GM21723 (cell line): ENCODE measurements at regions not wholly inside any gene's neighbourhood (a gene's known extent, or its start where the extent isn't known, plus 50 kb on each side); places are given as distances from the start of the nearest gene placed in this dataset.

Experiments
- ATAC-seq: cut with Tn5 transposase; IDR thresholded peaks from one replicate; pipeline ENCODE4 v1.9.1; 2021; ENCODE audit warnings: mild to moderate bottlenecking, moderate library complexity; ENCODE audit not compliant: unreplicated experiment

DNA sequence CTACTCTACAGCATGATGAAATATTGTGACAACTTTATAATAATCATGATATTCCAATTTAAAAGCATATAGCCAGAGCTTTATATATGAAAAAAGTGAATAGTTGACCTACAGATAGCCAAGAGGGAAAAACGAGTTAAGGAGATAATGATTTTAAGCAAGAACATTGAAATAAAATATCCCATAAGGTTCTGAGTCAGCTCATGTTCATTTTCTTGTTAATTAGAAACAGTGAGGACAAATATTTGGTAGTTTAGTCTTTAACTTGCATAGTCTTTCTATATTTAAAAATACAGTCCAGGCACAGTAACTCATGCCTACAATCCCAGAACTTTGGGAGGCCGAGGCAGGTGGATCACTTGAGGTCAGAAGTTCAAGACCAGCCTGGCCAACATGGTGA lies 55.8 kb upstream of the CDH6 start:
- no peak for ATAC-seq

DNA sequence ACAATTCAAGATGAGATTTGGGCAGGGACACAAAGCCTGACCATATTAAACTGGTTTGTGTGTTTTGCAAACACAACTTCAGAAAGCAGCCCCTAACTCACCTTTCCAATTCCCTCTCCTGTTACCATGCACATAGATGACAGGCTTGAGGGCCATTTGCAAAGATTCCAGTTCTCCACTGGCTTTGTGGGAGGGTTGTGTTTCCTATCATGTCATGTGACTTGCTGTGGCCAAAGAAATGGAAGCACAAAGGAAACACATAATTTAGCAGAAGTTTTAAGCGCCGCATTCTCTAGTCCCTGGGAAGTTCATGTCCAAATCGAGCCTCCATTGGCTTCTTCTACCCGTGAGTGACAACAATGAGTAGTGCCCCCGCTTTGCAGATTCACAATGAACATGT lies 57.9 kb upstream of the CDH6 start:
- no peak for ATAC-seq

DNA sequence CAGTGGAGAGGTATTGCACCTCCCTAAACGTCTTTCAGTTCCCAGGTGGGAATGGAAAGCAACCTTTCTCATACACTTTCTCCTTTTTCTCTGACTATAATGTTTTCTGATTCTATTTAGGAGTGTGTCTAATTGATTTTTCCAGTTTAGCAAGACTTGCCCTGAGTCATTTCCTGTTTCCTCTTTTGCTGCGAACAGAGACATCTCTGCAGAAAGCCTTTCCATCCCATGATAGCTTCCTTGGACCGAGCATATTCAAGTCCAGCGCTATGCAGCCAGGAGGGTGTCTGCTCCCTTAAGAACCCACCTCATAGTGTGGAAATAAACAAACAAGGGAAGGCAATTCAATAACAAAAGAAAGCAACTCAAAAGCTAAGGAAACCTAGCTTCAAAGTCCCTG lies 60.0 kb upstream of the CDH6 start:
- ATAC-seq = no peak

DNA sequence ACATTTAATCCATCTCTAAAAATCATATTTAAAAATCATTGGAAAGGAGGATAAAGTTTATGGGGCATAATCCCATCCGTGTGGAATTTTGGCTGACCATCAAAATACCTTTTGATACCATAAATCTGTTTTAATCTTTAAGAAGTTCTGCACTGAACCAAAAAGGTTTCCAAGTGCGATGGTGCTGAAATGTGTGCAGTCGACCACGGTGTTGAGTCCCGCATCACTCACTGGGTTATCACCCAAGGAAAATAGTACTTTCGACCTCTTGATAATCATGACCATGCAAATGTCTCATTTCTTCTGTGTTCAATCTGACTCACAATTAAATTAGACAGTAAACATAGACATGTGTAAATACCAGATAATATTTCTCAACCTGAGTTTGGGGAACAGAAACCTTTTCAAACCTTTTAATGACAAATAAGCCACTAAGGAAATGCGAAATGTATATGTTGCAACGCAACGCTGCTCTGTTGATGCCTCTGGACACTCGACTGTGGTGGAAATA lies 62.0 kb upstream of the CDH6 start:
- ATAC-seq = no peak

DNA sequence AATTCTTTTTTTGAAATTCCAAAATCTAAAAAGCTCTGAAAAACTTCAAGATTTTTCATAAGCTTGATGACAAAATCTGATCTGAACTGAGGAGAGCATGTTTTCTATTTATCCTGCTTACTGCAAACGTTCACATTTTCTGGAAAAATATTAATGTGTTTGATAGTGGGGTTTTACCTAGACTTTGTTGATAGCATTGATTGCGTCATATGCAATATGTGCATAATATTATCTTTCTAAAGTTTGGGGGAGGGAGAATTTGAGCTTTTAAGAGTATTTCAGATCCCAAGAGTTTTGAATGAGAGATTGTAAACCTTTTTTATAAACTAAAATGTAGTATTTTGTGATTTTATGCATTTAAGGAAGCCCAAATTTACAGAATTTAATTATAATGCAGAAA lies 62.8 kb upstream of the CDH6 start:
- no peak for ATAC-seq

DNA sequence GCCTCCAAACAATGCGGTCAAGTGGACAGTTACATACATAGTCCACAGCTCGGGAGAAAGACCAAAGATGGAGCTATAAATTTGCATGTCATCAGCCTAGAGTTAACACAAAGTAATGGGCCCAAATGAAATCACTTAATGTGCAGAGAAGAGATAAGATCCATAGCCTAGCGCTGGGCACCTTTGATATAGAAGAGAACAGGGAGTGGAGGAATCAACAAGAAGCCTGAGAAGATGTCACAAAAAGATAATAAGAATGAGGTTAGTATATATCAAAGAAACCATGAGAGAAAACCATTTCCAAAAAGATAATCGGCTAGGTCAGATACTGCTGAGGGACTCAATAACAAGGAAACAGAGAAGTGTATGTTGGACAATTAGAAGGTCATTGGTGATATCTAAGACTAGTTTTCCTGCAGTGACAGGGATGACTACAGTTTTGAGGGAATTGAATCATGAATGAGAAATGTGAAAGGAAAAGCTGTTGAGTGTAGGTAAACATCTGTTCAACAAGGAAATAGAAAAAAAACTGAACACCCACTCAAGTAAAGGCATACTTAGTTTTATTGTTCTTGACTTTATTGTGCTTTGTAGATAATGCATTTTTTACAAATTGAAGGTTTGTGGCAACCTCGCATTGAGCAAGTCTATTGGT lies 68.7 kb upstream of the CDH6 start:
- ATAC-seq = no peak

DNA sequence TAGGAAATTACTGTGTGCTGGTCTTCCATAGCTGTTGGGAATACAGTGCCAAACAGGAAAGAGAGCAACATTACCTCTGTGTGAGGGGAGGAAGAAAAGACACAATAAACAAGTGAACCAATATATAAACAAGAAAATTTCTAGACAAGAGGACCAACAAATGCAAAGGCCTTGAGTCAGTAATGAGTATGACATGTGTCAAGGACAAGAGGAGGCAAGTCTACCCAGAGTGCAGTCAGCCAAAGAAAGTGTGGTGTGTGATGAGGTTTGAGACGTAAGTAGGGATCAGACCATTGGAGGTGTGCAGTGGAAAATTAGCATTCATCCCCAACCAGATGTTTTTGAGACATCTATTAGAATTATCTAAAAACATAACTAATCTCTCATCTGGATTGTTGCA lies 69.5 kb upstream of the CDH6 start:
- ATAC-seq = no peak

DNA sequence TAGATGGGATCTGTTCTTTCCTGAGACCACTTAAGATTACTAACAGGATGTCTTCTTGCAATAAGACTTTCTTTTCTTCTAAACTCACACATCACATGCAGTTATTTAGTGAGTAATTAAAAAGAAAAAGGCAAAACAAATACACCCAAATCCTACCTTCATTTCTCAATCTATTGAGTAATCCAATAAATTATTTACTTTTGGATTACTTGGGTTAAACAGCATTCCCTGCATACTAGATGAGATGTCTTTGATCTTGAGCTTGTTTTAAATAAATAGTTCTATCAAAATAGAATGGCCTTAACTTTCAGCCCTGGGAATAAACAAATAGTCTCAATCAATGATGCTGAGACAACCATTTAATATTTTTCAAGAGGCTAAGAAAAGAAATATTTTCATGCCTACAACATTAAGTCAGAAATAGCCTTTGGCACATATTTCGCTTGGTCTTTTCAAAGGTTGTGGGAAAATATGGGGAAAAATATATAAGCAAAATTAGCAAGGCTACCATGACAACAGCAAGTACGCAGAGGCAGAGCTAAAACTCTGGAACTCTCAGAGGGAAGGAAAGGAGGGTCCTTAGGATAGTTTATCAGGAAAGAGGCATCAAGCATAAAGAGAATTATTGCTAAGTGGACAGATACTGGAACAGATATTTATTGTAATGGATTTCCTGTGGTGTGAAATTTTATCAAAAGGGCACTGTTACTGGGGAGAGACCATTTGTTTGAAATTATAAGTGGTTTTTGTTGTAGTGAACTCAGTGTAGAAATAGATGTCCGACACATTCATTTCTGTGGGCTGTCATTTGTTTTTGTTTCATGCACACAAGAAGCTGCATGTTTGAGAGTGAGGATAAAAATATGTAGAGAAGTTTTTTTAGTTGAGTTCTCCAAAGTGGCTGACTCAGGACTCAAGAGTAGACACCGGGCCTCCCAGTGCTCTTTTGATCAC lies 70.2 kb upstream of the CDH6 start:
- ATAC-seq = no peak

DNA sequence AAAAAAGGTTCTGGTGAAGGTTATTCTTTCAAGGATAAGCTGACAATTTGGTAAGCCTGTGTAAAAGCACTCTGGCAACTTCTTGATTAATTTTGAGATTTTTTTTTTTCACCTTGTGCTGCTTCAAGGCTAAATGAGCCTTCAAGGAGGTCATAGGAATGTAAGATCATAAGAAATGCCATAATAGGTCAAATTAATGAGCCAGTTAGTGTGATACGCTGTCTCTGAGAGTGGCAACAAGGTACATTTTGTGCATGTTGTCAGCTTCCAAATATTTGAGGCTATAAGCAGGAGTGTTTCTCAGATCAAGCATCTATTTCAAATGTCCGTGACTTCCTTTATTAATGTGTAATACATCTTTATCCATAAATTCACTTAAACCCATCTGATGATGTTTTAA lies 72.3 kb upstream of the CDH6 start:
- ATAC-seq = no peak

DNA sequence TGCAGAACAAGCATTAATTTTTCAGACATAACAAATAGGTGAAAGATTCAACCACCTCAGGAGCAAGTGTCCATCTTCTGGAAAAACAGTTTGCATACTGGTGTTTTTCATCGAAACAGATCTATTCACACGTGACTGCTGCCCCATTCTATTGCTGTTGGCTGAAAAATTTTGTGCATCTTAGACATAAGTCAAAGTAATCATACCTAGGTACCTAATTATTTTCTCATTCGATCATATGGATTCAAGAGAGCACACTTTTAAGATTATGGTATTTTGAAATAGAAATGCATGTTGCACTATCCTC lies 72.9 kb upstream of the CDH6 start:
- ATAC-seq = no peak

DNA sequence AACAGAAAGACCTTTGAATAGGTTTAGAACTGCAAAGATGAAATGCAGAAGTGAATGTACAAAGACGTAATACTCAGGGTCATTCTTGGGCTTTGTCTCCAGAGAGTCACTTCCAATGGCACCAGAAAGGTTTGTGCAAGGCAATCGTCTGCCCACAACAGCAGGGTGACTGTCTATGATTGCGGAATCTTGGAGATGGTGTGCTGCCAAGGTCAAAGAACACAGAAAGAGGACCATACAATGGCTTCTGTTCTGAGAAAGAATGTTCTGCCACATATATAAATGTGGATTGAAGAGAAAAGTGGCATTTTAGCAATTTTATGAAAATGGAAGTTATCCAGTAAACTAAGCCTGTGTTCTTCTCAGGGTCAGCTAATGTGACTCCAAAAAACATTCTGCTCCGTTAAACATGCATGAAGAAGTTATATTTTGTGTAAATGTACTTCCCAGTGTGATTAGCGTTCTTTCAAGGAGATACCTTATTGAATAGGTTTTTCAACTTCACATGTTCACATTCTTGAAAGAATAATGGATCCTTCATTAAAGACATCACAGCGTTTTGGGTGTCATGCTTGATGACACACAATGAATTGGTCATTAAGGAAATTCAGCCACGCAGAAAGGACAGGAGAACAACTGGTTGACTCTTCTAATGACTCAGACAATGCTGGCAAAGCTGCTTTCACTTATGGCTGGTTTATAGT lies 73.4 kb upstream of the CDH6 start:
- ATAC-seq = no peak

DNA sequence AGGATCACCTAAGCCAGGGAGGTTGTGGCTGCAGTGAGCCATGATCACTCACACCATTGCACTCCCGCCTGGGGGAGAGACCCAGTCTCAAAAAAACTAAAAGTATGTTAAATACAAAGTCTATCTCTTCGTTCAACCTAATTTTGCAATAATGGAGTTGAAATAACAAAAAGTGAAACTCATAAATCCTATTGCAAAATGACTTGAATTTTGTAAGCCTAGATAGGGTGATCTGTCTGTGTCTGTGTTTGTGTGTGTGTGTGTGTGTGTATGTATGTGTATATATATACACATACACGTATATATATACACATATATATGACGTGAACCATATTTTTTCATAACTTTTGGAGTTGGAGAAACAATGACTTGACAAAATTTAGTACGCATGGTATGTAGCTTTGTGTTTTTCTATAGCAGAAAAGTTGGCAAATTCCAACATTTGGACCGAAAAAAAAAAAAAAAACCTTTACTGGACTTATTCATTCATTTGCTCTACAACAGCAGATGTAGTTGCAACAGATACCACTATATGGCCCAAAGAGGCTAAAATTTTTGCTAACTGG lies 76.9 kb upstream of the CDH6 start:
- no peak for ATAC-seq

DNA sequence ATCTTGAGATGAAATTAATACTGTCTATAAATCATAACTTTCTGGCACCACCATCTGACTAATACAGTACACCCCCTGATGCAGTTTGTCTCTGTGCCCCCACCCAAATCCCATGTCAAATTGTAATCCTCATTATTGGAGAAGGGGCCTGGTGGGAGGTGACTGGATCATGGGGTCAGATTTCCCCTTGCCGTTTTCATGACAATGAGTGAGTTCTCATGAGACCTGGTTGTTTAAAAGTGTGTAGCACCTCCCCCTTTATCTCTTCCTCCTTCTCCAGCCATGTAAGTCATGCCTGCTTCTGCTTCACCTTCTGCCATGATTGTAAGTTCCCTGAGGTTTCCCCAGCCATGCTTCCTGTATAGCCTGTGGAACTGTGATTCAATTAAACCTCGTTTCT lies 78.7 kb upstream of the CDH6 start:
- ATAC-seq = no peak

DNA sequence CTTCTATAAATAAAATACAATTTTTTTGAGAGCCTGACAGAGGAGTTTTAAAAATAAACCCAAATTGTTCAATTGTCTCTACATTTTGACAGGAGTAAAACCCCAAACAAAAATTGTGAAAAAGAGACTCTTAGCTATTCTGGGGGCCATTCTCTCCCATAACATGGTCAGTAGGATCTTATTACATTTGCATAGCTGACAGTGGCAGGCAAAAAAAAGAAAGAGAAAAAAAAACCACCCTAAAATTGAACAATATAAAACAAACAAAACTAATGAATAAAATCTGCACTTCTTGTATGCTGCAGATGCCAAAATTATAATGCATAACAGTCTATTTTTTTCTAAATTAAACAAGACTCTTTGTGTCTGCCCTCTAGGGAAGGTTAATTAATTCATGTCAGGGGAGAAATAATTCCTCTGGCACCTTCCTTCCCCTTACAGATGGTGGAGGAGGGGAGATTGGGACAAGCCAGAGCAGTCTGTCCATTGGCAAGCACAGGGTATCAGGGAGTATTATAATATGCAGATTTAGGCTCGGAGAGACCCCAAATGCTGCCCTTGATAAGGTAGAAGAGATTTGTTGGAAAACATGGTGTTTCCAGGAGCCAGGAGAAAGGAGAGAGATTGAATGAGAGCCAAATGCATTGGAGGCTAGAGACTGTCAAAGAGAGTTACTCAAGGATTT lies 79.7 kb upstream of the CDH6 start:
- ATAC-seq = no peak

DNA sequence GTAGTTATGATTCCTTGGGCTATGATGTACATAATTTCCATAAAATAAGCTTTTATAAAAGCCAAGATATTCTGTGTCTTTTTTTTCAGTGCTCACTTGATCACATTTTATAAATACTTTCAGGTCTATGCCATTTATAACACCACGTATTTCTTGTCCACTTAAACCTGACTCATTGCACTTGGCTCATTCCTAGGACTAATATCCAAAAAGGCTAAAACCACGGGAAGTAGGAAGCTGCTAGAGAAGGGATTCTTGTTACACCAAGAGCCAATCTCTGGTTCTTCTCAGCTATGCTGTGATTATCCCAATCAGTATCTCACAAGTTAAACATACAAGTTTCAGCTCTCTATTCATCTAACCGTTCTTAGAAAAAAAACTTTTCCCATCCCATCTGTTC lies 80.4 kb upstream of the CDH6 start:
- ATAC-seq = no peak

DNA sequence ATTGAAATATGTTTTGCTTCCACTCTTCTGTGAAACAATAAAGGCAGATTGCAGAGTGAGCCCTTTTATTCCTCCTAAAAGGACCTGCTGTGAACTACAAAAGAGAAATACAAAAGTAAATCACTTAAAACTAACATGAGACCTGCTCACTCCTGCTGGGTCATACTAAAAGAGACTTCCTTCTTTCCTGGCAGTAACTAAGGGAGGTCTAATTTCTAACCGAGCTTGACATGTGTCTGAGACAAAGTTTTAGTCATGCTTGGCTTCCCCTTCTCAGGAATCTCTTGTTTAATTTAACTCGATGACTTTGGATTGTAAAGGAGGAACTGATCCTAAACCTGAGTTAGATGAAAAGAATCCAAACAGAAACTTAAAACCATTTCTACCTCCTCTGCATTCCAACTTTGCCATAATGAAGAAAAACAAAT lies 86.4 kb upstream of the CDH6 start:
- no peak for ATAC-seq

DNA sequence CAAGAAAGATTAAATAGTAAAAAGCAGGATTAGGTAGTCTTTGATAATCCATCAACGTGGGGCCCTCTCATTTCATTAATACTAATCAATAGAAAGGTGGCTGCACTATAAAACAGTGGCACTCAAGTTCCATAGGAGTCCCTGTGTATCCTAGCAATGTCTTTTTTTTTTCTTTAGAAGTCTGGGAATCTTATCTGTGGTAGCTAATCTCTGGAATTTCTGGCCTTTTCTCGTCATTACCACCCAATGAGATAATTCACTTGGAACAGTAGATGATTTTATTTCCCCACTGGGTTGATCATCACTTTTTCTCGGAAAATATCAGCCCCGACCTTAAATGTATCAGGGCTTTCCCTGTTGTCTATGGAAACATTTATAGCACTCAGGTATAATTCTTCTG lies 86.8 kb upstream of the CDH6 start:
- no peak for ATAC-seq

DNA sequence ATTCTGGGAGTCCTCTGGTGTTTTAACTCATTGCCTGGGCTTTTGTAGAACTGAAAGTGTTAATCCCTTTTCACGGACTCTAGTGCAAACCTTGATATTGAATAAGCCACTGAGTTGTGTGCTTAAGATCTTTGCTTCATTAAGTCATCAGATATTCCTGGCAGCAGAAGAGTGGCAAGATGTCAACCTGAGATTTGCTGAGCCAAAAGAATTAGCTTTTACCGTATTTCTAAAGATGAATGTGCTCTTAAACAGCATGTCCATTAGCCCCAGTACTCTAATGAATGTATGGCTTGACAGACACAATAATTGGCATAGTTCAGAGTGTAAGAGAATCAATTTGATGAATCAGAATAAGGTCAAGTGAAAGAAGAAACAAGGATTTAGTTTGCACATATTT lies 87.2 kb upstream of the CDH6 start:
- no peak for ATAC-seq

DNA sequence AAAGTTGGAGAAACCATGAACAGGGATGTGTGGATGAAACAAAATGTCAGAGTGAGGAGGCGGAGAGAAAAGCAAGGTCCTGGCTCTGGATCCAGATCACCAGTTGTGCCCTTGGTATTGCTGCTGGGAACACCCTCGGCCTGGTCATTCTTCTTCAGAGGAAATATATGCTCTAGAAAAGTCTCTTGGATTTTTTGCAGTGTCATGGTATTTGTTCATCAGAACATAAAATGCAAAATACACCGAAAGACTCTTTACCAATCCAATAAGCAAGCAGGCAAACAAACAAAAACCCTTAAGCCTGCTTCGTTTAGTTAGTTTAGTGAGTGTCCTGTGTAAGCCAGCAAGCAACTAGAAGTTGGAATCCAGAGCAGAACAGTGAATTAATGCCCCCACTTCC lies 88.7 kb upstream of the CDH6 start:
- no peak for ATAC-seq

DNA sequence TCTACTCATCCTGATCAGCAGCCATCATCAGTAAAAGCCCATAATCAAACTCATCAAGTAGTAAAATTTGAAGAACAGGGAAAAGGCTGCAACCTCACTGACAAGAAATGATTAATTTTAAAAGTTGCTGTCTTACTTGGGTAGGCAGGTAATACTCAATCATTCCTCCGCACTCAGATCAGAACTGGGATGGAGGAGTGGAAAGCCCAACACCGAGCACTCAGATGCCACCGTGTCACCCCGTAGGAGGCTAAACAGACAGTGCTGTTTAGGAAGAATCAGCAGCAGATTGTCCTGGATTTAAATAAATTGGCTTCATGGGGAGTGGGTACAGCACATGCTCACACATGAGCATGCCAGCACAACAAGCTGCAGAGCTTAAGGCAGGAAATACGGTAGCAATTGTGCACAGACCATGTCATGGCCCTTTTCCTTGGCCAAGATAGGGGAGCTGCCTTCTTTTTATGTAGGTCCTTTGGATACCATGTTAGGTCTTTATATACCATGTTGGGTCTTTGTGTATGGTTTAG lies 92.6 kb upstream of the CDH6 start:
- no peak for ATAC-seq
